ENCODE measurements at regions not wholly inside any gene's neighbourhood (a gene's known extent, or its start where the extent isn't known, plus 50 kb on each side); places are given as distances from the start of the nearest gene placed in this dataset.

GRCh38 chr9:89234205-89235067 is 55.8 kb upstream of the SHC3 start:
- peak; percentile 56 for DNase-seq

GRCh38 chr9:89236955-89237573 is 58.4 kb upstream of the SHC3 start:
- peak; percentile 35 for DNase-seq

GRCh38 chr9:89238424-89238823 is 59.8 kb upstream of the SHC3 start:
- no peak for DNase-seq

GRCh38 chr9:89243296-89244061 is 64.9 kb upstream of the SHC3 start:
- DNase-seq, result no peak

GRCh38 chr9:89246840-89247239 is 64.2 kb upstream of the CKS2 start:
- no peak for DNase-seq

GRCh38 chr9:89247431-89248353 is 63.3 kb upstream of the CKS2 start:
- DNase-seq, result no peak

- DNase-seq, result no peak
Observed at GRCh38 chr9:89249001-89249400, 62.0 kb upstream of the CKS2 start.

- no peak for DNase-seq
Observed at GRCh38 chr9:89252651-89253267, 58.2 kb upstream of the CKS2 start.

GRCh38 chr9:89254058-89254772 is 56.8 kb upstream of the CKS2 start:
- no peak for DNase-seq

- DNase-seq, result peak; percentile 54
Observed at GRCh38 chr9:89254773-89255125, 56.2 kb upstream of the CKS2 start.

- no peak for DNase-seq
Observed at GRCh38 chr9:89256225-89256624, 54.8 kb upstream of the CKS2 start.

- peak; percentile 71 for DNase-seq
Observed at GRCh38 chr9:89256642-89257041, 54.4 kb upstream of the CKS2 start.

GRCh38 chr9:89260525-89260924 is 50.5 kb upstream of the CKS2 start:
- no peak for DNase-seq

Data from RPMI8226 (cell line).